ENCODE measurements at regions not wholly inside any gene's neighbourhood (a gene's known extent, or its start where the extent isn't known, plus 50 kb on each side); places are given as distances from the start of the nearest gene placed in this dataset.
"Not testable (repeated sequence)": the region's sequence is repeated elsewhere in the genome, so short reads cannot be mapped to it uniquely, and the experiment has no call there.

- TF ChIP-seq CTCF (IDR thresholded peaks at IDR 0.05) (no peak), POLR2AphosphoS5 (IDR thresholded peaks at IDR 0.05; ENCODE audit: low read depth, low read length) (no peak), SIN3A (IDR thresholded peaks at IDR 0.05; ENCODE audit: borderline replicate concordance, insufficient read depth, low read depth, low read length) (no peak), TCF7L2 (IDR thresholded peaks at IDR 0.05; ENCODE audit: low read depth, low read length) (no peak)
- TF ChIP-seq, protein P1, sequence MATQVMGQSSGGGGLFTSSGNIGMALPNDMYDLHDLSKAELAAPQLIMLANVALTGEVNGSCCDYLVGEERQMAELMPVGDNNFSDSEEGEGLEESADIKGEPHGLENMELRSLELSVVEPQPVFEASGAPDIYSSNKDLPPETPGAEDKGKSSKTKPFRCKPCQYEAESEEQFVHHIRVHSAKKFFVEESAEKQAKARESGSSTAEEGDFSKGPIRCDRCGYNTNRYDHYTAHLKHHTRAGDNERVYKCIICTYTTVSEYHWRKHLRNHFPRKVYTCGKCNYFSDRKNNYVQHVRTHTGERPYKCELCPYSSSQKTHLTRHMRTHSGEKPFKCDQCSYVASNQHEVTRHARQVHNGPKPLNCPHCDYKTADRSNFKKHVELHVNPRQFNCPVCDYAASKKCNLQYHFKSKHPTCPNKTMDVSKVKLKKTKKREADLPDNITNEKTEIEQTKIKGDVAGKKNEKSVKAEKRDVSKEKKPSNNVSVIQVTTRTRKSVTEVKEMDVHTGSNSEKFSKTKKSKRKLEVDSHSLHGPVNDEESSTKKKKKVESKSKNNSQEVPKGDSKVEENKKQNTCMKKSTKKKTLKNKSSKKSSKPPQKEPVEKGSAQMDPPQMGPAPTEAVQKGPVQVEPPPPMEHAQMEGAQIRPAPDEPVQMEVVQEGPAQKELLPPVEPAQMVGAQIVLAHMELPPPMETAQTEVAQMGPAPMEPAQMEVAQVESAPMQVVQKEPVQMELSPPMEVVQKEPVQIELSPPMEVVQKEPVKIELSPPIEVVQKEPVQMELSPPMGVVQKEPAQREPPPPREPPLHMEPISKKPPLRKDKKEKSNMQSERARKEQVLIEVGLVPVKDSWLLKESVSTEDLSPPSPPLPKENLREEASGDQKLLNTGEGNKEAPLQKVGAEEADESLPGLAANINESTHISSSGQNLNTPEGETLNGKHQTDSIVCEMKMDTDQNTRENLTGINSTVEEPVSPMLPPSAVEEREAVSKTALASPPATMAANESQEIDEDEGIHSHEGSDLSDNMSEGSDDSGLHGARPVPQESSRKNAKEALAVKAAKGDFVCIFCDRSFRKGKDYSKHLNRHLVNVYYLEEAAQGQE (IDR thresholded peaks at IDR 0.05; ENCODE audit: insufficient read depth in 1 of 2, low read depth in 2 of 2, low read length in 1 of 2) = no peak
- POLR2A ChIA-PET = no interaction called here
- no peaks in the 10 kb centered on the region for H3K4me1 ChIP-seq (ENCODE audit: control insufficient read depth, insufficient read depth, low read length)
- ATAC-seq (no peak), DNase-seq (ENCODE audit: low read depth, low spot score) (no peak)
- no peaks in the 10 kb centered on the region for H3K27me3 ChIP-seq (ENCODE audit: control insufficient read depth, insufficient read depth, low read length)
- no peaks in the 10 kb centered on the region for H3K36me3 ChIP-seq (ENCODE audit: control insufficient read depth, insufficient read depth, low read length)
- in situ Hi-C loops (cut with HindIII; ENCODE audit: low pct_unique_long_range_greater_than_20kb, low sequenced_read_pairs) = no loop called here
- CTCF ChIA-PET = no interaction called here
- BruUV-seq (replicated peaks) = no TSS peak
- intact Hi-C loops (cut with micrococcal nuclease; ENCODE audit: unreplicated experiment) = no loop called here
- no peak overlapping the region for H3K4me3 ChIP-seq (ENCODE audit: low read depth in 2 of 2, low read length in 2 of 2)
- peak overlapping the region; percentile 17; the same call in 1 of the 2 replicates for H3K27ac ChIP-seq (ENCODE audit: low read length)
- H3K9me3 ChIP-seq (ENCODE audit: control insufficient read depth, insufficient read depth, low read depth, low read length) = peaks cover 6% of the 10 kb centered on the region; the same call in 1 of the 2 replicates
These were observed 429.4 kb upstream of the AKR1E2 start for GRCh38 chr10:4396401-4397283.

DNA sequence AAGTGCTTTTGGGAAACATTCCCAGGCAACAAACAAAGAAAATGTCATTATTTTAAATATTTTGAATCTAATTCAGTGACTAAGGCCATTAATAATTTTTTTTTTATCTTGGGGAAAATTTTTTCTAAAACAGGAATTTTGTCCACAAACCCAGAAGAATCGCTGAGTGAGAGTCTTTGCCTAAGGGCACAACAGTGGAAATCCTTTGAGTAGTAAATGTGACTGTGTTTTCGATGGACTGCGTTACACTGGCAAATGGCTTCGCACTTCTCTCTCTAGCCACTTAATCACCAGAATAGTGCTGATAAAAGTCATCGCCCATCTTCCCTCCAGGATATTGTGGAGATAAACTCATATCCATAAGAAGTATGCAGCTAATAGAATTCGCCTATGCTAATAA lies 430.3 kb upstream of the AKR1E2 start:
- H3K4me3 ChIP-seq (ENCODE audit: low read depth in 2 of 2, low read length in 2 of 2) = no peak overlapping the region
- DNase-seq (ENCODE audit: low read depth, low spot score) = no peak
- no TSS peak for BruUV-seq (replicated peaks)
- H3K4me1 ChIP-seq (ENCODE audit: control insufficient read depth, insufficient read depth, low read length) = no peaks in the 10 kb centered on the region
- H3K9me3 ChIP-seq (ENCODE audit: control insufficient read depth, insufficient read depth, low read depth, low read length) = peaks cover 6% of the 10 kb centered on the region; the same call in 1 of the 2 replicates
- intact Hi-C loops (cut with micrococcal nuclease; ENCODE audit: unreplicated experiment) (no loop called here), in situ Hi-C loops (cut with HindIII; ENCODE audit: low pct_unique_long_range_greater_than_20kb, low sequenced_read_pairs) (no loop called here)
- no peaks in the 10 kb centered on the region for H3K36me3 ChIP-seq (ENCODE audit: control insufficient read depth, insufficient read depth, low read length)
- no peak overlapping the region for H3K27ac ChIP-seq (ENCODE audit: low read length)
- H3K27me3 ChIP-seq (ENCODE audit: control insufficient read depth, insufficient read depth, low read length) = no peaks in the 10 kb centered on the region
- ChIA-PET CTCF (no interaction called here), POLR2A (no interaction called here)
- TF ChIP-seq CTCF (IDR thresholded peaks at IDR 0.05) (no peak), SIN3A (IDR thresholded peaks at IDR 0.05; ENCODE audit: borderline replicate concordance, insufficient read depth, low read depth, low read length) (no peak), TCF7L2 (IDR thresholded peaks at IDR 0.05; ENCODE audit: low read depth, low read length) (no peak), POLR2AphosphoS5 (IDR thresholded peaks at IDR 0.05; ENCODE audit: low read depth, low read length) (no peak)
- TF ChIP-seq, protein P1 (IDR thresholded peaks at IDR 0.05; ENCODE audit: insufficient read depth in 1 of 2, low read depth in 2 of 2, low read length in 1 of 2) = no peak
- no peak for ATAC-seq

DNA sequence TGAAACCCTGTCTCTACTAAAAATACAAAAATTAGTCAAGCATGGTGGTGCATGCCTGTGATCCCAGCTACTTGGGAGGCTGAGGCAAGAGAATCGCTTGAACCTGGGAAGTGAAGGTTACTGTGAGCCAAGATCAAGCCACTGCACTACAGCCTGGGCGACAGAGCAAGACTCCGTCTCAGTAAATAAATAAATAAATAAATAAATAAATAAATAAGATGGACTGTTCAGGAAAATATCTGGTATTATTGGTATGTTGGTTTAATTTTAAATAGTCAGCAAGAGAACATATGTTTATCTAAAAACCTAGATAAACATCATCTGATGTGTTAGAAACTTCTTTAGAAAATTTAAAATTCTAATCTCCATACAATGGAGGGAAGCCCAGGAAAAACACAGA lies 431.6 kb upstream of the AKR1E2 start:
- H3K4me3 ChIP-seq (ENCODE audit: low read depth in 2 of 2, low read length in 2 of 2); H3K27me3 ChIP-seq (ENCODE audit: control insufficient read depth, insufficient read depth, low read length); H3K9me3 ChIP-seq (ENCODE audit: control insufficient read depth, insufficient read depth, low read depth, low read length); ATAC-seq; POLR2A ChIA-PET; H3K36me3 ChIP-seq (ENCODE audit: control insufficient read depth, insufficient read depth, low read length); in situ Hi-C loops (cut with HindIII; ENCODE audit: low pct_unique_long_range_greater_than_20kb, low sequenced_read_pairs); DNase-seq (ENCODE audit: low read depth, low spot score); H3K27ac ChIP-seq (ENCODE audit: low read length); BruUV-seq (replicated peaks); H3K4me1 ChIP-seq (ENCODE audit: control insufficient read depth, insufficient read depth, low read length); CTCF ChIA-PET; intact Hi-C loops (cut with micrococcal nuclease; ENCODE audit: unreplicated experiment): not testable (repeated sequence)

Measured in Panc1 (cell line).